SHP77 treated with DMSO at 0.1 percent for 48 hours (cell line): ENCODE measurements at regions not wholly inside any gene's neighbourhood (a gene's known extent, or its start where the extent isn't known, plus 50 kb on each side); places are given as distances from the start of the nearest gene placed in this dataset.

Source experiments
- DNase-seq: peaks from one replicate; lab custom pipeline; 2025; lab: John Stamatoyannopoulos, UW

DNA sequence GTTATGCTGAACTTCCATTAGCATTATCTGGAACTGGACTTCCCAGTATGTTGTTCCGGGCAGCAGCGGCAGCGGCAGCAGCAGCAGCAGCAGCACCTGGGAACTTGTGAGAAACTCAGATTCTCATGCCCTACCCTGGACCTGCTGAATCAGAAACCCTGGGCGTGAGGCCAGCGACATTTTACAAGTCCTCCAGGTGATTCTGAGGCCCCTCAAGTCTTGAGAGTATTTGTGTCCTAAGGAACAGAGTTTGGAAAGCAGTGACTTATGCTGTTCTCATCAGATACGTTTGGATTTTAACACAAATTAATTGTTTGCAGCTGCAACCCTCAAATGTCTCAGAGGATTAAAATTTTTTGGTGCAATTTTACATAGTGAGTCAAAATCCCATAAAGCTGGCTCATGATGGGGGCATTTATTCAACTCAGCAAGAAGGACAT lies 157.2 kb upstream of the KAZN start:
- DNase-seq = no peak

- no peak for DNase-seq
Observed at GRCh38 chr1:14442669-14443068, 155.8 kb upstream of the KAZN start.

DNA sequence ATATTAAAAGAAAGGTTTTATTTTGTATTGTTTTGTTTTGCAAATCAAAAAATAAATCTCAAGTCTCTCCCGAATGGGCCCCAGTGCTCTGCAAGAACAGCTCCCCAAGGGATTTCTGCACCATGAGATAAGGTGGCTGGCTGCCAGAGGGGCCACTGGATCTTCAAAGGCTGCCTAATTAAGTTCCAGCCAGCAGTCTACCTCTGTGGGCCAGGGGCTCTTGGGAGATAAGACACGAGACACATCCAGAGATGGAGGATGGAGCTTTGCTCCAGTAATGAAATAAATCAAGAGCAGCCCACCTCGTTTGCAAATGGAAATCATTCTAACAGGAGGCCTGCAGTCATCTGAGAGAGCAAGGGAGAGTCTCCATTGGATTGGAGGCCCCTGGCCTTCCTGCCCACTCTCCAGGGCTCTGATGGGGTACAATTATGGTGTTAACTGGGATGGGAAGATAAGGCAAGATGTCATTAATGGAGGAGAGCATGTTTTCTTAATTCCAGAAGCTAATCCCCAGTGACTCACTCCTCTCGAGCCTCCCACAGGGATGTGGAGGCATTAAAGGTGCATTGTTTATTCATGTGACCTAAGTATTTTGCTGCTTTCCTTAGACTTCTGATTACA lies 155.2 kb upstream of the KAZN start:
- DNase-seq = no peak

DNA sequence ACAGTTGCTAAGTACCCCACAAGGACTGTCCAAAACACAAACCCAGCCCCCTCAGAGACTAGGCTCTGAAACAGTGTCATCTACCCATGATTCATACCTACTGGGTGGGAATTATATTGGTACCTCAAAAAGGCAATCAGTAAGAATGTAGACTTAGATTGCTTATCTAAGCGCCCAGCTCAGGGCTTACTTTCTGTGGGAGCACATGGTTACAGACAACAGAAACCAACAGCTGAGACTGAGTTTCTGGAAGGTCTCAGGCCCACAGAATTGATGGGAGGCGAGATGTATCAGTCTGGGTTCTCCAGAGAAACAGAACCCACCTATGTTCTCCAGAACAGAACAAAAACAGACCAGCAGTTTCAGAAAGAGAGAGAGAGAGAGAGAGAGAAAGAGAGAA lies 147.3 kb upstream of the KAZN start:
- no peak for DNase-seq

DNA sequence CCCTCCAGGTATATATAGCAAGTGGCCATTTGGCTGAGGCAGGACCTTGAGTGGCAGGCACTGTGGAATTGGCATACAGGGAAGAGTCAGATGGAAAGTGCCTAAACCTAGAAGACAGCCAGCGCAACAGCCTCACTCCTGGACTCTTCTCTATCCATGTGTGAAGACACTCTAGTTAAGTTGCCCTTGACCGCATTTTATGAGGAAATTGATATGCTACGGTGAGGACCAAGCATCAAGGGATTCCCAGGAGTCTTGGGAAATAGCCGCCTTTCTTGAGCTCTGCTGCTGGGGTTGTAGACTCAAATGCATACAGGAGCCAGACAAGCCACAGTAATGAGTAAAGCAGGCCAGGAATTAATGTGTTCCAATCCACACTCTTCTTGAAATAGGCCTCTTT lies 145.9 kb upstream of the KAZN start:
- DNase-seq = no peak

DNA sequence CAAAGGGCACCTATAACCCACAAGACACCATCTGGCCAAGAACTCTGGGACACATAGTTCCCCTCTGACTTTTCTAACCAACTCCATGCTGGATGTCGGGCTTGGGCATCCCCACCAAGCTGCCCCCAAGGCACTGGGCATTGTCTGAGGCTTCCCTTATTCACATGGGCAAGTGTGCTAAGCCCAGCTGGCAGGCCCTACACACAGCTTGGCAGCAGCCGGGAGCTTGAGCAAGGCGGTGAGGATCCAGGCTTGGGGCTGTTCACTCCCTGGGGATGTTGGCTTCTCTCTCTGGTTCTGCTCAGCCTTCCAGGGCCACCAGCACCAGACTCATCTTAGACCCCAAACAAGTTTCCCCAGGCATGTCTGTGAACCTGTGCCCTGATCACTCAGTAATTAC lies 138.3 kb upstream of the KAZN start:
- no peak for DNase-seq

DNA sequence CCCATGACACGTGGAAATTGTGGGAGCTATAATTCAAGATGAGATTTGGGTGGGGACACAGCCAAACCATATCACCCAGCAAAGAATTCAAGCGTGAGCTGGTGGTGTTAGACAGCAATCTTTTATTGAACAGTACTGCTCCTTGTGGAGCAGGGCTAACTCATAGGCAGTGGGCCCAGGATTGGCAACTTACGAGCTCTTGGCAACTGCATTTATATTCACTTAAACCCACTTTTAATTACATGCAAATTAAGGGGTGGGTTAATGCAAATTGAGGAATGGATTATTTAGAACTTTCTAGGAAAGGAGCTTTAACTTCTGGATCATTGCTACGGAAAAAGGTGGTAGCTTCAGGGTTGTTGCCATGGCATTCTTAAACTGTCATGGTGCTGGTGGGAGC lies 135.6 kb upstream of the KAZN start:
- no peak for DNase-seq

GRCh38 chr1:14466006-14466405 lies 132.5 kb upstream of the KAZN start:
- DNase-seq = no peak

DNA sequence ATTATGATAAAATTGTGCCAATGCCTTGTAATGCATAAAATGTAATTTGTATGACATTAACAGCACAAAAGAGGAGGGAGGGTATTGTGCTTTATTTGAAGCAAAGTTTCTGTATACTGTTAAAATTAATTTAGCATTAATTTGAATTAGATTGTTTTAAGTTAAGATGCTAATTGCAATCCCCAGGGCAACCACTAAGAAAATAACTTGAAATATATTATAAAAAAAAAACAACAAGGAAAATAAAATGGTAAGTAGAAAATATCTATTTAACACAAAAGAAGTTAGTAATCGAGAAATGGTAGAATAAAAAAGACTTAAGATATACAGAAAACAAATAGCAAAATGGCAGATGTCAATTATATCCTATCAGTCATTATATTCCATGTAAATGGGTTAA lies 131.4 kb upstream of the KAZN start:
- no peak for DNase-seq

GRCh38 chr1:14468751-14469150 lies 129.7 kb upstream of the KAZN start:
- no peak for DNase-seq

- DNase-seq = no peak
Observed at GRCh38 chr1:14470802-14471201, 127.7 kb upstream of the KAZN start.

GRCh38 chr1:14474856-14475255 lies 123.6 kb upstream of the KAZN start:
- no peak for DNase-seq

DNA sequence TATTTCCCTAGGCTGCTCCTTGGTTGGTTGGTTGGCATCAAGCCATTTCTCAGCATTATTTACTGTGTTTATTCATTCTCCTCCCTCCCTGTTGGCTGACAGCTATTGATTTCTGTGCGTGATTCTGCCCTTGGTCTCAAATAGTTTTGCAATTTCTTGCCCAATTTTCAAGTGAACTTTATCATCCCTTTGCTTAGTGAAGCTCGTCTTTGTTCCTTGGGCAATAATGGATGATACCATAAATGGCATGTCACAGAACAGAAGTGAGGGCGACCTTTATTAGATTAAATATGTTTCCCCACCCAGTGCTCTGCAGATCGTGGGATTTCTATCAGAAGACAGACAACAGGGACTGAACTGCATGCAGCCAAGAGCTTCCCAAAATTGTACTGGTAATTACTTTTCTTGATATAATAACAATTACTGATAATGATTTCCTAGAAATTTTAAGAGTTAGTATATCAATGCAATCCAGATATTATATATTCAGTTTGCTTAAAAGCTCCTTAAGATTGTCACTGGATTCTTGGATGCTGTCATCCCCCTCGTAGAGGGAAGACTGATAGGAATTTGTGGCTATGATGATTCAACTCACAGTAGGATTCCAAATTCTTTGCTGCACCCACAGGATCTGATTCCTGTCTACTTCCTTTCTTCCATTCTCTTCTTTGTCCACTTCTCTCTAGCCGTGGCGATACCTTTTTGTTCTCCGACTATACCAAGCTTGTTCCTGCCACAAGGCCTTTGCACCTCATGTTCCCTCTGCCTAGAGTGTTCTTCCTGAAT lies 122.1 kb upstream of the KAZN start:
- DNase-seq = no peak

- no peak for DNase-seq
Observed at GRCh38 chr1:14478120-14478519, 120.4 kb upstream of the KAZN start.

- no peak for DNase-seq
Observed at GRCh38 chr1:14479865-14480264, 118.6 kb upstream of the KAZN start.

GRCh38 chr1:14482784-14483450 lies 115.6 kb upstream of the KAZN start:
- DNase-seq = no peak

- DNase-seq = no peak
Observed at GRCh38 chr1:14485285-14485684, 113.2 kb upstream of the KAZN start.

GRCh38 chr1:14486401-14487201 lies 111.9 kb upstream of the KAZN start:
- no peak for DNase-seq

GRCh38 chr1:14487671-14488070 lies 110.8 kb upstream of the KAZN start:
- no peak for DNase-seq

DNA sequence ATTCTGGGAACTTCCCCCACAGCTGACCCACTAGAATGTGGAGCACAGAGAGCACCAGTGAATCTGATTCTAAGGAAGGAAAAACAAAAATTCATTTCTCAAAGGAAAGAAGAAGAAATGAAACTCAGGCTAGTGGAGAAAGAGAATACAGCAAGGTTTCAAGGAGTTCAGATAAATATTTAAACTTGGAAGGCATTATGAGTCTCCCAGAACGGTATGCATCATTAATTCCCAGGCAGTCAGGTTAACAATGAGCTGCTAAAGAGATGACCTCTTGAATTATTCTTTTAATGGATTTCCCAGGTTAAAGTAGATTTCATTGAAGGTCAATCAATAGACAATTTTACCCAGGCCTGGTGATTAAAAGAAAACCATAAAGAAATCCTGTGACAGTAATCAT lies 103.6 kb upstream of the KAZN start:
- DNase-seq = no peak

- no peak for DNase-seq
Observed at GRCh38 chr1:14495381-14495780, 103.1 kb upstream of the KAZN start.

DNA sequence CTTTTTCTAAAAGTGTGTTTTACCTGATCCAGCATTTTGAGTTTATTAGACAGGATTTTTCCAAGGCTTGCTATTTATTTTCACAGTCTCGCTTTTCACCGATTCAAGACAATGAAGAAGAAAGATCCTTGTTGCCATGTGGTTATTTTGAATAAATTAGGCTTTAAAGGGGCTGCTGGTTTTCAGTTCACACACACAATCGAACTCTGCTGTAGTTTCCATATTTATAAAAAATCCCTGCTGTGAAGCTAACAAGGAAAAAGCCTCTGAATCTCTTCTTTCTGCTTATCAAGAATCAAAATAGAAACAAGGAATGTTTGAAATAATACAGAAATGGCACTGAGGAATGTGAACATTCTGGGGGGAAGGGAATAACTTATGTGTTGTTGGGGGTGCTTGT lies 102.5 kb upstream of the KAZN start:
- no peak for DNase-seq

GRCh38 chr1:14498839-14499238 lies 99.6 kb upstream of the KAZN start:
- DNase-seq = no peak
